ENCODE measurements at regions not wholly inside any gene's neighbourhood (a gene's known extent, or its start where the extent isn't known, plus 50 kb on each side); places are given as distances from the start of the nearest gene placed in this dataset.

- H3K4me1 ChIP-seq (replicated peaks in 1 of 4; ENCODE audit: control insufficient read depth in 3 of 4, insufficient read depth in 4 of 4, low read length in 3 of 4): no peaks in the 10 kb centered on the region
- FAIRE-seq: no peak
- 0 out of 2 replicates have a peak overlapping the region, but pooled peaks have one; percentile 18 for H2BK20ac ChIP-seq (ENCODE audit: low read length)
- no peak overlapping the region for H3K56ac ChIP-seq (replicated peaks; ENCODE audit: insufficient read length, low read depth, low read length)
- no peaks in the 10 kb centered on the region for H3K79me1 ChIP-seq (ENCODE audit: low read depth, low read length)
- CTCF ChIA-PET (ENCODE audit: partially characterized antibody): interaction anchor here (0.6 to 2.7 kb wide), 7 partner anchors 16 to 671 kb away, joined by 3 to 15 read pairs (median 3); no protein-coding TSS in a partner anchor
- no peak overlapping the region for H3K14ac ChIP-seq (ENCODE audit: insufficient read length)
- no peak overlapping the region for H3K23ac ChIP-seq (ENCODE audit: insufficient read length)
- H3K18ac ChIP-seq (ENCODE audit: extremely low read depth, low read length): no peak overlapping the region
- no peak overlapping the region for H4K91ac ChIP-seq (replicated peaks; ENCODE audit: insufficient read length, low read length)
- H3K4ac ChIP-seq (replicated peaks; ENCODE audit: insufficient read length, low read depth, low read length): no peak overlapping the region
- H2BK5ac ChIP-seq (ENCODE audit: low read depth, low read length): peak overlapping the region; percentile 48; the same call in 1 of the 2 replicates
- no peak overlapping the region for H3K4me2 ChIP-seq (ENCODE audit: insufficient read depth in 1 of 2, low read depth in 2 of 2, low read length in 2 of 2)
- H3K9me3 ChIP-seq (ENCODE audit: insufficient read depth in 2 of 2, low read depth in 1 of 2, low read length in 1 of 2): no peaks in the 10 kb centered on the region
- H2BK120ac ChIP-seq (replicated peaks; ENCODE audit: low read depth, low read length): no peak overlapping the region
- no peaks in the 10 kb centered on the region for H4K20me1 ChIP-seq (replicated peaks in 1 of 2; ENCODE audit: control insufficient read depth in 1 of 2, insufficient read depth in 2 of 2, low read length in 2 of 2)
- DNase-seq (ENCODE audit: low read depth in 1 of 2, low spot score in 2 of 2): no peak
- no peak overlapping the region for H4K5ac ChIP-seq (ENCODE audit: insufficient read length, low read depth, low read length)
- no peak overlapping the region for H2AK5ac ChIP-seq (ENCODE audit: low read depth, low read length)
- no peaks in the 10 kb centered on the region for H3K23me2 ChIP-seq (ENCODE audit: low read depth, low read length)
- WGBS, 2 experiments (ENCODE audit: extremely low coverage in 1 of 2, insufficient coverage in 1 of 2, insufficient read length in 1 of 2, insufficient replicate concordance in 2 of 2, low coverage in 1 of 2, low lambda C conversion rate in 2 of 2, missing lambda C conversion rate in 1 of 2): 93% methylated on average over 6 of the region's 6 CpGs; no CpG with 5 or more reads in 1 of the 2 experiments
- H4K8ac ChIP-seq (ENCODE audit: extremely low read depth, insufficient read depth, low read length): no peak overlapping the region
- no peak overlapping the region for H3K4me3 ChIP-seq (ENCODE audit: extremely low read depth in 1 of 4, insufficient read depth in 2 of 4, low read depth in 3 of 4, low read length in 4 of 4)
- peak overlapping the region; percentile 91 for H2AFZ ChIP-seq (ENCODE audit: low read length)
- no peak overlapping the region for H3K27ac ChIP-seq (ENCODE audit: low read depth, low read length)
- H3K79me2 ChIP-seq (ENCODE audit: control insufficient read depth in 1 of 2, insufficient read depth in 2 of 2, low read length in 2 of 2): no peaks in the 10 kb centered on the region
- H3K27me3 ChIP-seq (replicated peaks in 1 of 4; ENCODE audit: control insufficient read depth in 3 of 4, extremely low read depth in 1 of 4, insufficient read depth in 3 of 4, low read length in 3 of 4): no peaks in the 10 kb centered on the region
- no peak overlapping the region for H2BK15ac ChIP-seq (ENCODE audit: low read length)
- no peak overlapping the region for H3K9ac ChIP-seq (replicated peaks in 1 of 4; ENCODE audit: extremely low read depth in 1 of 4, low read depth in 3 of 4, low read length in 3 of 4)
- POLR2A ChIA-PET (ENCODE audit: partially characterized antibody): interaction anchor here (0.6 kb wide), 1 partner anchor 13 kb away, joined by 3 read pairs; no protein-coding TSS in a partner anchor
- H3K36me3 ChIP-seq (ENCODE audit: control insufficient read depth in 2 of 4, insufficient read depth in 4 of 4, low read length in 3 of 4): no peaks in the 10 kb centered on the region; a peak in 1 of 8 replicates
- H2BK12ac ChIP-seq (ENCODE audit: low read depth, low read length): no peak overlapping the region
- TF ChIP-seq RBBP5 (IDR thresholded peaks at IDR 0.05; ENCODE audit: borderline replicate concordance, low read depth, low read length) (no peak), CBX5 (IDR thresholded peaks at IDR 0.05; ENCODE audit: low read depth, low read length) (no peak), RNF2 (IDR thresholded peaks at IDR 0.05; ENCODE audit: borderline replicate concordance, low read depth, low read length, missing control alignments, poor library complexity, severe bottlenecking) (no peak), KDM4A (IDR thresholded peaks at IDR 0.05; ENCODE audit: low read depth, low read length, severe bottlenecking) (no peak), SP2 (IDR thresholded peaks at IDR 0.05; ENCODE audit: low read length) (no peak), EZH2 (IDR thresholded peaks at IDR 0.05; ENCODE audit: low read depth, low read length, severe bottlenecking) (no peak), JUN (IDR thresholded peaks at IDR 0.05; ENCODE audit: low read depth, low read length) (no peak), CREB1 (IDR thresholded peaks at IDR 0.05) (no peak), SUZ12 (IDR thresholded peaks at IDR 0.05; ENCODE audit: low read length) (no peak), POU5F1 (IDR thresholded peaks at IDR 0.05; ENCODE audit: low read depth, low read length) (no peak), YY1 (IDR thresholded peaks at IDR 0.05; ENCODE audit: low read depth, low read length) (no peak), PHF8 (conservative IDR thresholded peaks at IDR 0.05; ENCODE audit: low read depth, low read length) (no peak), GTF2F1 (IDR thresholded peaks at IDR 0.05; ENCODE audit: borderline replicate concordance, low read depth, low read length) (no peak), BACH1 (IDR thresholded peaks at IDR 0.05; ENCODE audit: low read length) (no peak)
Measured at GRCh38 chr10:81177651-81178244, 640.0 kb downstream of the SH2D4B start.
